Body of pancreas (tissue), 4 donors: ENCODE measurements at regions not wholly inside any gene's neighbourhood (a gene's known extent, or its start where the extent isn't known, plus 50 kb on each side); places are given as distances from the start of the nearest gene placed in this dataset.
"Not testable (repeated sequence)": the region's sequence is repeated elsewhere in the genome, so short reads cannot be mapped to it uniquely, and the experiment has no call there.

Experiments used
- ATAC-seq: fragments of 150-250 bp; one replicate; pipeline ENCODE4 v1.9.1; 2016
- DNase-seq, 4 donors: peaks; one replicate each; pipeline ENCODE4 v3.0.0-alpha.2; 2019
- H3K27ac ChIP-seq, 4 donors: fragments of 200-600 bp; sonication (generic); 1 replicate in 3 of 4; 2 replicates in 1 of 4; pipeline versions ENCODE4 v1.5.1 to v1.6.1; 2016 to 2019; ENCODE audit warnings: mild to moderate bottlenecking in 1 of 4, mixed read lengths in 1 of 4, moderate library complexity in 1 of 4
- H3K27me3 ChIP-seq, 2 donors: fragments of 200-600 bp; sonication (generic); one replicate each; pipeline ENCODE4 v1.6.0; 2016; ENCODE audit warnings: mild to moderate bottlenecking in 1 of 2
- H3K36me3 ChIP-seq, 2 donors: fragments of 200-600 bp; sonication (generic); replicated peaks in 1 of 2; 2 replicates each; pipeline ENCODE4 v1.5.1; 2016; ENCODE audit warnings: low read depth in 2 of 2; ENCODE audit not compliant: insufficient read depth in 1 of 2
- H3K4me1 ChIP-seq: fragments of 200-600 bp; sonication (generic); one replicate; pipeline ENCODE4 v1.6.0; 2016
- H3K4me3 ChIP-seq, 2 donors: fragments of 200-600 bp; sonication (generic); 1 replicate in 1 of 2; 2 replicates in 1 of 2; pipeline ENCODE4 v1.5.1; 2016 to 2019
- H3K9me3 ChIP-seq, 3 donors: fragments of 200-600 bp; sonication (generic); 1 replicate in 2 of 3; 2 replicates in 1 of 3; pipeline ENCODE4 v1.5.1; 2016
- CTCF ChIP-seq, 7 experiments: fragments of 450-650 bp in 4 of 7; fragments of 200-600 bp in 3 of 7; sonication (generic) in 3 of 7; IDR thresholded peaks; one replicate each; pipeline ENCODE4 v1.5.1; 2016 to 2019; ENCODE audit warnings: antibody characterized with exemption in 7 of 7
- POLR2A ChIP-seq, 3 donors: fragments of 450-650 bp; IDR thresholded peaks; one replicate each; pipeline ENCODE4 v1.6.1; 2016; ENCODE audit warnings: antibody characterized with exemption in 3 of 3, mild to moderate bottlenecking in 2 of 3
- WGBS, 2 donors: methylation state at CpG; one replicate each; pipeline ENCODE4 v1.1.5; 2017; 5-methylcytosine and 5-hydroxymethylcytosine counted together
- intact Hi-C: fragments of 100-400 bp; cut with DNase I; formaldehyde crosslinking; loops from one replicate; pipeline ENCODE4 v1.15.1; 2023

GRCh38 chr13:68895696-68896095 lies 1211.9 kb upstream of the ATXN8OS start:
- WGBS, 2 donors: 71 to 81% methylated on average over 1 of the region's 1 CpG
- no peaks in the 10 kb centered on the region for H3K36me3 ChIP-seq
- H3K4me1 ChIP-seq: no peaks in the 10 kb centered on the region
- no peak overlapping the region for H3K4me3 ChIP-seq
- no peak for DNase-seq
- ATAC-seq: no peak
- no peaks in the 10 kb centered on the region for H3K27me3 ChIP-seq
- intact Hi-C loops: no loop called here
- H3K27ac ChIP-seq: no peak overlapping the region
- H3K9me3 ChIP-seq: no peaks in the 10 kb centered on the region
- no peak for TF ChIP-seq CTCF (IDR thresholded peaks at IDR 0.05)
- no peak for TF ChIP-seq POLR2A (IDR thresholded peaks at IDR 0.05)

GRCh38 chr13:68893721-68894120 lies 1213.9 kb upstream of the ATXN8OS start:
- WGBS, 2 donors: 40% methylated on average over 2 of the region's 2 CpGs
- H3K27me3 ChIP-seq, ATAC-seq, H3K27ac ChIP-seq, H3K4me1 ChIP-seq, H3K36me3 ChIP-seq, intact Hi-C loops, H3K9me3 ChIP-seq, H3K4me3 ChIP-seq, DNase-seq: not testable (repeated sequence)

GRCh38 chr13:68892596-68892995 lies 1215.0 kb upstream of the ATXN8OS start:
- H3K4me1 ChIP-seq, H3K36me3 ChIP-seq, H3K27ac ChIP-seq, intact Hi-C loops, H3K27me3 ChIP-seq, H3K4me3 ChIP-seq, H3K9me3 ChIP-seq, ATAC-seq, DNase-seq: not testable (repeated sequence)
- WGBS, 2 donors: 32 to 39% methylated on average over 3 of the region's 3 CpGs

- H3K36me3 ChIP-seq, H3K27ac ChIP-seq, H3K4me3 ChIP-seq, ATAC-seq, DNase-seq, intact Hi-C loops, H3K9me3 ChIP-seq, H3K4me1 ChIP-seq, H3K27me3 ChIP-seq: not testable (repeated sequence)
- 73 to 74% methylated on average over 7 of the region's 7 CpGs for WGBS, 2 donors
These were observed 1217.5 kb upstream of the ATXN8OS start for GRCh38 chr13:68890101-68890500.

- Histone ChIP-seq H3K9me3 (no peaks in the 10 kb centered on the region), H3K27ac (no peak overlapping the region), H3K36me3 (no peaks in the 10 kb centered on the region), H3K4me3 (no peak overlapping the region), H3K4me1 (no peaks in the 10 kb centered on the region), H3K27me3 (no peaks in the 10 kb centered on the region)
- WGBS, 2 donors: 74 to 80% methylated on average over 4 of the region's 4 CpGs
- TF ChIP-seq CTCF (IDR thresholded peaks at IDR 0.05) (no peak), POLR2A (IDR thresholded peaks at IDR 0.05) (no peak)
- ATAC-seq (no peak), DNase-seq (no peak)
- intact Hi-C loops: no loop called here
These were observed 1218.8 kb upstream of the ATXN8OS start for GRCh38 chr13:68888832-68889231.

- ATAC-seq (no peak), DNase-seq (no peak)
- H3K4me3 ChIP-seq: no peak overlapping the region
- WGBS, 2 donors: 76 to 81% methylated on average over 2 of the region's 2 CpGs
- no peak overlapping the region for H3K27ac ChIP-seq
- TF ChIP-seq POLR2A (IDR thresholded peaks at IDR 0.05): no peak
- no peak for TF ChIP-seq CTCF (IDR thresholded peaks at IDR 0.05)
- H3K36me3 ChIP-seq: no peaks in the 10 kb centered on the region
- intact Hi-C loops: no loop called here
- no peaks in the 10 kb centered on the region for H3K9me3 ChIP-seq
- H3K4me1 ChIP-seq: no peaks in the 10 kb centered on the region
- H3K27me3 ChIP-seq: no peaks in the 10 kb centered on the region
These were observed 1235.3 kb upstream of the ATXN8OS start for GRCh38 chr13:68872338-68872737.
